ENCODE measurements at regions not wholly inside any gene's neighbourhood (a gene's known extent, or its start where the extent isn't known, plus 50 kb on each side); places are given as distances from the start of the nearest gene placed in this dataset.

DNA sequence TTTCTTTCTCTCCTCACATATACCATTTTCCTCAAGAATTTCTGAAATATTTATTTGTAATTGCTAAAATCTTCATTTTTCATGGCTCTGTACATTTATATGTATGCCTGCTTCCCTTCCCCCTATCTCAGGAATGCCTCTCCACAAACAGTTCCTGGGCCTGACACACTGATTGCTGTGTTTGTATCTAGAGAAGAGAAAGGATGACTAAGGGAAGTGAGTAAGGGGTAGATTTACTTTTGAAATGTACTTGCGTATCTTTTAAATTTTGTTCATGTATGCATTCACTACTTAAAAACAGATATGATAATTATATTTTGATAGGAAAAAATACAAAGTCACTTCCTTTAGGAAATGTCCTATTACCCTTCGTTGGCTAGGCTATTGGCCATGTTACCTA is 790.8 kb downstream of the PCDH18 start:
- TF ChIP-seq CTCF (IDR thresholded peaks at IDR 0.05) (no peak), POLR2A (IDR thresholded peaks at IDR 0.05) (no peak)
